ENCODE measurements at regions not wholly inside any gene's neighbourhood (a gene's known extent, or its start where the extent isn't known, plus 50 kb on each side); places are given as distances from the start of the nearest gene placed in this dataset.

GRCh38 chrX:27889878-27890277 is 82.1 kb downstream of the MAGEB10 start:
- TF ChIP-seq CTCF (IDR thresholded peaks at IDR 0.05) = no peak
- DNase-seq (ENCODE audit: extremely low spot score, unreplicated experiment) = no peak
- no peaks in the 10 kb centered on the region for H3K27me3 Mint-ChIP-seq (ENCODE audit: unreplicated experiment)
- no peaks in the 10 kb centered on the region for H3K36me3 Mint-ChIP-seq (ENCODE audit: unreplicated experiment)
- H3K9me3 Mint-ChIP-seq (ENCODE audit: unreplicated experiment) = peaks cover 19% of the 10 kb centered on the region
- no peak overlapping the region for H3K27ac Mint-ChIP-seq (ENCODE audit: unreplicated experiment)
- peaks cover 11% of the 10 kb centered on the region for H3K4me1 Mint-ChIP-seq (ENCODE audit: unreplicated experiment)
- no peak overlapping the region for H3K4me3 Mint-ChIP-seq (ENCODE audit: unreplicated experiment)

- Mint-ChIP-seq H3K36me3 (ENCODE audit: unreplicated experiment) (no peaks in the 10 kb centered on the region), H3K27ac (ENCODE audit: unreplicated experiment) (no peak overlapping the region), H3K9me3 (ENCODE audit: unreplicated experiment) (peaks cover 6% of the 10 kb centered on the region), H3K27me3 (ENCODE audit: unreplicated experiment) (no peaks in the 10 kb centered on the region), H3K4me1 (ENCODE audit: unreplicated experiment) (no peaks in the 10 kb centered on the region), H3K4me3 (ENCODE audit: unreplicated experiment) (no peak overlapping the region)
- no peak for DNase-seq (ENCODE audit: extremely low spot score, unreplicated experiment)
- TF ChIP-seq CTCF (IDR thresholded peaks at IDR 0.05) = no peak
Observed at GRCh38 chrX:27884654-27885053, 76.9 kb downstream of the MAGEB10 start.

GRCh38 chrX:27883468-27884092 is 75.8 kb downstream of the MAGEB10 start:
- no peak for DNase-seq (ENCODE audit: extremely low spot score, unreplicated experiment)
- no peaks in the 10 kb centered on the region for H3K36me3 Mint-ChIP-seq (ENCODE audit: unreplicated experiment)
- TF ChIP-seq CTCF (IDR thresholded peaks at IDR 0.05) = no peak
- H3K9me3 Mint-ChIP-seq (ENCODE audit: unreplicated experiment) = peaks cover 6% of the 10 kb centered on the region
- H3K4me3 Mint-ChIP-seq (ENCODE audit: unreplicated experiment) = no peak overlapping the region
- H3K27ac Mint-ChIP-seq (ENCODE audit: unreplicated experiment) = no peak overlapping the region
- H3K4me1 Mint-ChIP-seq (ENCODE audit: unreplicated experiment) = no peaks in the 10 kb centered on the region
- no peaks in the 10 kb centered on the region for H3K27me3 Mint-ChIP-seq (ENCODE audit: unreplicated experiment)

DNA sequence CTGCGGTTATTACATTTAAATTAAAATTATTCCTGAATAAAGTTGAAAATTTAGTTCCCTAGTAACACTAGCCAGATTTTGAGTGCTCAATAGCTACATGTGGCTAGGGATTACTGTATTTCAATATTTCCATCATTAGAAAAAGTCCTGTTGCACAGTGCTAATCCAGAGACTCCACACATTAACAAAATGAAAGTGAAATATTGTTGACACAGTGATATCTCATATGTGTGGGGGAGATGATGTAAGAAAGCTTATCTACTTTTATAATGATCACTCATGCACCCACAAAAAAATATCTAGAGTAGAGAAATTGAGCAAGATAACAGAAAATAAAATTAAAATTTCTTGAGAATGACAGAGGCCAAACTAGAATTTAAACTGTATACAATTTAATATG is 74.9 kb downstream of the MAGEB10 start:
- no peak for DNase-seq (ENCODE audit: extremely low spot score, unreplicated experiment)
- Mint-ChIP-seq H3K27ac (ENCODE audit: unreplicated experiment) (no peak overlapping the region), H3K27me3 (ENCODE audit: unreplicated experiment) (no peaks in the 10 kb centered on the region), H3K9me3 (ENCODE audit: unreplicated experiment) (peaks cover 6% of the 10 kb centered on the region), H3K4me3 (ENCODE audit: unreplicated experiment) (no peak overlapping the region), H3K36me3 (ENCODE audit: unreplicated experiment) (no peaks in the 10 kb centered on the region), H3K4me1 (ENCODE audit: unreplicated experiment) (no peaks in the 10 kb centered on the region)
- no peak for TF ChIP-seq CTCF (IDR thresholded peaks at IDR 0.05)

DNA sequence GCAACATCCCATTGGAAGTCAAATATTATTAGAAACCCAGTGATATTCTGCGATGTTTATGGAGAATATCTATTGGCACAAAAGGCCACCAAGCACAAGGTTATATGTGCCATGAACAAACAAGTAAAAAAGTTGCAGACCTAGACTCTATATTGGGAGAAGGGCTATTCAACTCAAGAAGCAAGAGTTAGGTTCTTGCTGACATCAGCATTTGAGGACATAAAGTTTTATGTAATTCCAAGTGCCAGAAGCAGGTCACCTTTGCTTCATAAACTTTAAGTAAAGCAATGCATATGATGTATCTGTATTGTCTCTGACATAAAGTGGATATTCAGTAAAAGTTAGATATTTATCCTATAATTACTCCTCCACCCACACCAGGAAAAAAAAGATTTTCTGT is 71.1 kb downstream of the MAGEB10 start:
- DNase-seq (ENCODE audit: extremely low spot score, unreplicated experiment) = no peak
- no peaks in the 10 kb centered on the region for H3K9me3 Mint-ChIP-seq (ENCODE audit: unreplicated experiment)
- no peak overlapping the region for H3K4me3 Mint-ChIP-seq (ENCODE audit: unreplicated experiment)
- H3K4me1 Mint-ChIP-seq (ENCODE audit: unreplicated experiment) = no peaks in the 10 kb centered on the region
- H3K27me3 Mint-ChIP-seq (ENCODE audit: unreplicated experiment) = peaks cover 2% of the 10 kb centered on the region
- H3K36me3 Mint-ChIP-seq (ENCODE audit: unreplicated experiment) = no peaks in the 10 kb centered on the region
- H3K27ac Mint-ChIP-seq (ENCODE audit: unreplicated experiment) = no peak overlapping the region
- no peak for TF ChIP-seq CTCF (IDR thresholded peaks at IDR 0.05)
